ENCODE measurements at regions not wholly inside any gene's neighbourhood (a gene's known extent, or its start where the extent isn't known, plus 50 kb on each side); places are given as distances from the start of the nearest gene placed in this dataset.

GRCh38 chr2:174670446-174670845 lies 72.8 kb upstream of the WIPF1 start:
- TF ChIP-seq CTCF (IDR thresholded peaks at IDR 0.05), result no peak
- no peak for TF ChIP-seq ZNF532 (CRISPR knock-in tag; IDR thresholded peaks at IDR 0.05; ENCODE audit: borderline replicate concordance)
- no peak for TF ChIP-seq E2F4 (CRISPR knock-in tag; IDR thresholded peaks at IDR 0.05; ENCODE audit: borderline replicate concordance, low read depth)

All from WTC11 (cell line).